ENCODE measurements at regions not wholly inside any gene's neighbourhood (a gene's known extent, or its start where the extent isn't known, plus 50 kb on each side); places are given as distances from the start of the nearest gene placed in this dataset.

- TF ChIP-seq ZMAT5 (CRISPR knock-in tag; IDR thresholded peaks at IDR 0.05; ENCODE audit: borderline replicate concordance, low read depth) (no peak), ZNF350 (CRISPR knock-in tag; IDR thresholded peaks at IDR 0.05; ENCODE audit: borderline replicate concordance, low read depth) (no peak), ZNF570 (CRISPR knock-in tag; IDR thresholded peaks at IDR 0.05; ENCODE audit: borderline replicate concordance) (no peak)
Measured at GRCh38 chr14:42424501-42424900, 817.8 kb downstream of the LRFN5 start (continued).

DNA sequence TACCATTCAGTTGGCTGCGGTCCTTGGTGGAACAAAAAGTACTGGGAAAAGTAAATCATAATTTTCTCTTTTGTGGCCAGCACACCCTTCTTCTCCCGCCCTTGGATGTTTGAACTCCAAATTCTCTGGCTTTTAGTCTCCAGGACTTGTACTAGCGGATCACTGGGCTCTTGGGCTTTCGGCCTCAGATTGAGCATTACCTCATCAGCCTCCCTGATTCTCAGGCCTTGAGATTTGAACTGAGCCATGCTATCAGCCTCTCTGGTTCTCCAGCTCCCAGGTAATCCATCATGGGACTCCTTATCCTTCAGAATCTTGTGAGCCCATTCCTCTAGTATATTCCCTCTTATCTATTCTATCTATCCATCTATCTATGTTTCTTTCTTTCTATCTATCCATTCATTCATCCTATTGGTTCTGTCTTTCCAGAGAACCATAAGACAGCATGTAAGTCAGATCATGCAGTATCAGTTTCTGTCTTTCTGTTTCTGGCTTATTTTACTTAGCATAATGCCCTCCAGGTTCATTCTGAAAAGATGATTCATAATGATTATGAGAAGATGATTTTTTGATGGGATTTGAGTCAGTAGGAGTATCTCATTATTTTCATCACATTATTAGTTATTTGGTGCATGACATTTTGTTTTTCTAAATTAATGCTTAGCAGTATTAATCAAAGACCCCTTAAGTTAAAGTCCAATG is 814.9 kb downstream of the LRFN5 start:
- FAIRE-seq: no peak
- ATAC-seq: no peak
- CTCF ChIA-PET (ENCODE audit: low intra/inter-chr PET ratio, low total read pairs): no interaction called here
- WGBS (ENCODE audit: low lambda C conversion rate): 5% methylated on average over 4 of the region's 4 CpGs
- Histone ChIP-seq H3K36me3 (replicated peaks in 1 of 2; ENCODE audit: control insufficient read depth in 1 of 2, insufficient read depth in 2 of 2, low read length in 2 of 2) (no peaks in the 10 kb centered on the region), H3K27ac (ENCODE audit: extremely low read length, insufficient read depth, low read length) (no peak overlapping the region), H3K4me3 (replicated peaks in 1 of 3; ENCODE audit: insufficient read depth in 1 of 3, low read depth in 2 of 3, low read length in 3 of 3) (no peak overlapping the region), H3K4me1 (ENCODE audit: insufficient read depth, low read length) (no peaks in the 10 kb centered on the region), H3K9ac (ENCODE audit: insufficient read depth, low read depth, low read length) (no peak overlapping the region), H4K20me1 (ENCODE audit: insufficient read depth, low read length) (no peaks in the 10 kb centered on the region), H3K4me2 (ENCODE audit: low read depth, low read length) (no peak overlapping the region), H3K9me3 (ENCODE audit: low read length) (peaks cover 81% of the 10 kb centered on the region), H2AFZ (ENCODE audit: low read length) (no peak overlapping the region), H3K27me3 (ENCODE audit: control insufficient read depth in 1 of 2, insufficient read depth in 2 of 2, low read length in 2 of 2) (no peaks in the 10 kb centered on the region), H3K79me2 (ENCODE audit: insufficient read depth, low read length) (no peaks in the 10 kb centered on the region)
- intact Hi-C loops (cut with micrococcal nuclease; ENCODE audit: unreplicated experiment) (no loop called here), in situ Hi-C loops (cut with HindIII; ENCODE audit: extremely low pct_ligation_motif_present, low pct_unique_long_range_greater_than_20kb) (no loop called here)
- no peak for DNase-seq (ENCODE audit: low spot score)
- BruUV-seq (replicated peaks): no TSS peak
- POLR2A ChIA-PET: no interaction called here
- TF ChIP-seq ZNF367 (CRISPR knock-in tag; IDR thresholded peaks at IDR 0.05; ENCODE audit: borderline replicate concordance) (no peak), ZNF569 (CRISPR knock-in tag; IDR thresholded peaks at IDR 0.05; ENCODE audit: borderline replicate concordance) (no peak), JUND (CRISPR knock-in tag; IDR thresholded peaks at IDR 0.05) (no peak), ZNF101 (CRISPR knock-in tag; IDR thresholded peaks at IDR 0.05; ENCODE audit: borderline replicate concordance, low read depth) (no peak), ELK4 (CRISPR knock-in tag; IDR thresholded peaks at IDR 0.05; ENCODE audit: borderline replicate concordance) (no peak), ZKSCAN1 (IDR thresholded peaks at IDR 0.05; ENCODE audit: low read length) (no peak), BCL6 (CRISPR knock-in tag; IDR thresholded peaks at IDR 0.05) (no peak), ZNF12 (CRISPR knock-in tag; IDR thresholded peaks at IDR 0.05) (no peak)
- TF ChIP-seq, protein P1, sequence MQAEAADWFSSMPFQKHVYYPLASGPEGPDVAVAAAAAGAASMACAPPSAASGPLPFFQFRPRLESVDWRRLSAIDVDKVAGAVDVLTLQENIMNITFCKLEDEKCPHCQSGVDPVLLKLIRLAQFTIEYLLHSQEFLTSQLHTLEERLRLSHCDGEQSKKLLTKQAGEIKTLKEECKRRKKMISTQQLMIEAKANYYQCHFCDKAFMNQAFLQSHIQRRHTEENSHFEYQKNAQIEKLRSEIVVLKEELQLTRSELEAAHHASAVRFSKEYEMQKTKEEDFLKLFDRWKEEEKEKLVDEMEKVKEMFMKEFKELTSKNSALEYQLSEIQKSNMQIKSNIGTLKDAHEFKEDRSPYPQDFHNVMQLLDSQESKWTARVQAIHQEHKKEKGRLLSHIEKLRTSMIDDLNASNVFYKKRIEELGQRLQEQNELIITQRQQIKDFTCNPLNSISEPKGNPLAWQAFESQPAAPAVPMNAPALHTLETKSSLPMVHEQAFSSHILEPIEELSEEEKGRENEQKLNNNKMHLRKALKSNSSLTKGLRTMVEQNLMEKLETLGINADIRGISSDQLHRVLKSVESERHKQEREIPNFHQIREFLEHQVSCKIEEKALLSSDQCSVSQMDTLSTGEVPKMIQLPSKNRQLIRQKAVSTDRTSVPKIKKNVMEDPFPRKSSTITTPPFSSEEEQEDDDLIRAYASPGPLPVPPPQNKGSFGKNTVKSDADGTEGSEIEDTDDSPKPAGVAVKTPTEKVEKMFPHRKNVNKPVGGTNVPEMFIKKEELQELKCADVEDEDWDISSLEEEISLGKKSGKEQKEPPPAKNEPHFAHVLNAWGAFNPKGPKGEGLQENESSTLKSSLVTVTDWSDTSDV (CRISPR knock-in tag; IDR thresholded peaks at IDR 0.05): no peak
